Tibial nerve (tissue), 4 donors: ENCODE measurements at regions not wholly inside any gene's neighbourhood (a gene's known extent, or its start where the extent isn't known, plus 50 kb on each side); places are given as distances from the start of the nearest gene placed in this dataset. TPM values are rescaled to one million over a fixed set of nuclear protein-coding genes. Genes with fewer than 3 reads are reported as not detected.
"Not testable (repeated sequence)": the region's sequence is repeated elsewhere in the genome, so short reads cannot be mapped to it uniquely, and the experiment has no call there.

Experiments used
- DNase-seq, 2 donors: peaks; one replicate each; pipeline ENCODE4 v3.0.0-alpha.2; 2019; ENCODE audit warnings: low spot score in 2 of 2
- H3K27ac ChIP-seq, 4 donors: fragments of 200-600 bp; sonication (generic) in 3 of 4; one replicate each; pipeline ENCODE4 v1.5.1; 2017 to 2019; ENCODE audit warnings: mild to moderate bottlenecking in 1 of 4
- H3K27me3 ChIP-seq, 2 donors: fragments of 200-600 bp; sonication (generic) in 1 of 2; one replicate each; pipeline versions ENCODE4 v1.5.1 to v1.6.0; 2017 to 2019
- H3K36me3 ChIP-seq, 3 donors: fragments of 200-600 bp; sonication (generic); one replicate each; pipeline ENCODE4 v1.5.1; 2018 to 2019
- H3K4me1 ChIP-seq, 4 donors: fragments of 200-600 bp; sonication (generic) in 3 of 4; one replicate each; pipeline ENCODE4 v1.5.1; 2017 to 2019
- H3K4me3 ChIP-seq, 4 donors: fragments of 200-600 bp; sonication (generic) in 3 of 4; one replicate each; pipeline ENCODE4 v1.5.1; 2017 to 2019; ENCODE audit warnings: mild to moderate bottlenecking in 1 of 4, moderate library complexity in 1 of 4
- H3K9me3 ChIP-seq, 4 donors: fragments of 200-600 bp; sonication (generic) in 3 of 4; one replicate each; pipeline ENCODE4 v1.5.1; 2017 to 2019
- EP300 ChIP-seq, 2 donors: sonication (generic); formaldehyde crosslinking; IDR thresholded peaks; one replicate each; pipeline ENCODE4 v1.6.1; 2017; ENCODE audit warnings: antibody characterized with exemption in 2 of 2, mild to moderate bottlenecking in 1 of 2
- POLR2A ChIP-seq, 2 donors: fragments of 450-650 bp; IDR thresholded peaks; one replicate each; pipeline ENCODE4 v1.6.1; 2017; ENCODE audit warnings: antibody characterized with exemption in 2 of 2, mild to moderate bottlenecking in 2 of 2, moderate library complexity in 2 of 2
- WGBS, 2 donors: methylation state at CpG; one replicate each; pipeline ENCODE4 v1.1.5; 2018; 5-methylcytosine and 5-hydroxymethylcytosine counted together
- small RNA-seq: library from RNA; depleted of rRNA; stranded (forward); fragments of <200 nt; gene quantifications from one replicate; pipeline ENCODE3, GENCODE V24; 2016
- TF ChIP-seq, protein P1 (sequence below), 5 experiments: fragments of 200-600 bp in 3 of 5; fragments of 450-650 bp in 2 of 5; sonication (generic) in 3 of 5; IDR thresholded peaks; one replicate each; pipeline ENCODE4 v1.5.1; 2016 to 2019; ENCODE audit warnings: antibody characterized with exemption in 5 of 5, mild to moderate bottlenecking in 3 of 5, moderate library complexity in 2 of 5

DNA sequence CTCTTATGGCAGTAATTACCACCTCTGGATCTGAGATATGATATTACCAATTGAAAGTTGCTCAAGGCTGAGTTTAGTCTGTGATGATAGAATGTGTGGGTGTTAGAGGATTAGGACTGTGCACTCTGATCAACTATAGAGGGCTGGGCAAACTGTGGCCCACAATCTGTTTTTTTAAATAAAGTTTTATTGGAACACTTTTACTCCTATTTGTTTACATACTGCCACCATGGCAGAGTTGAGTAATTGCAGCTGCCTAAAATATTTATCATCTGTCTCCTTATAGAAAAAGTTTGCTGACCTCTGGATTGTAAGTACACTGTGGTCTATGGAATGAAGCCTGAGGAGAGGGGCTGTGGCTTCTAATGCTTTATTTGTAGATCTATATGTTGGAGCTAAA, 71.5 kb upstream of the N4BP1 start:
- Histone ChIP-seq H3K27ac (no peak overlapping the region), H3K4me3 (no peak overlapping the region), H3K36me3 (no peaks in the 10 kb centered on the region), H3K27me3 (no peaks in the 10 kb centered on the region), H3K9me3 (peaks cover 0 to 9% (median 0%) of the 10 kb centered on the region in 4 donors), H3K4me1 (no peaks in the 10 kb centered on the region)
- TF ChIP-seq POLR2A (IDR thresholded peaks at IDR 0.05) (no peak), EP300 (IDR thresholded peaks at IDR 0.05) (no peak)
- TF ChIP-seq, protein P1, sequence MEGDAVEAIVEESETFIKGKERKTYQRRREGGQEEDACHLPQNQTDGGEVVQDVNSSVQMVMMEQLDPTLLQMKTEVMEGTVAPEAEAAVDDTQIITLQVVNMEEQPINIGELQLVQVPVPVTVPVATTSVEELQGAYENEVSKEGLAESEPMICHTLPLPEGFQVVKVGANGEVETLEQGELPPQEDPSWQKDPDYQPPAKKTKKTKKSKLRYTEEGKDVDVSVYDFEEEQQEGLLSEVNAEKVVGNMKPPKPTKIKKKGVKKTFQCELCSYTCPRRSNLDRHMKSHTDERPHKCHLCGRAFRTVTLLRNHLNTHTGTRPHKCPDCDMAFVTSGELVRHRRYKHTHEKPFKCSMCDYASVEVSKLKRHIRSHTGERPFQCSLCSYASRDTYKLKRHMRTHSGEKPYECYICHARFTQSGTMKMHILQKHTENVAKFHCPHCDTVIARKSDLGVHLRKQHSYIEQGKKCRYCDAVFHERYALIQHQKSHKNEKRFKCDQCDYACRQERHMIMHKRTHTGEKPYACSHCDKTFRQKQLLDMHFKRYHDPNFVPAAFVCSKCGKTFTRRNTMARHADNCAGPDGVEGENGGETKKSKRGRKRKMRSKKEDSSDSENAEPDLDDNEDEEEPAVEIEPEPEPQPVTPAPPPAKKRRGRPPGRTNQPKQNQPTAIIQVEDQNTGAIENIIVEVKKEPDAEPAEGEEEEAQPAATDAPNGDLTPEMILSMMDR (IDR thresholded peaks at IDR 0.05): no peak
- DNase-seq: no peak

DNA sequence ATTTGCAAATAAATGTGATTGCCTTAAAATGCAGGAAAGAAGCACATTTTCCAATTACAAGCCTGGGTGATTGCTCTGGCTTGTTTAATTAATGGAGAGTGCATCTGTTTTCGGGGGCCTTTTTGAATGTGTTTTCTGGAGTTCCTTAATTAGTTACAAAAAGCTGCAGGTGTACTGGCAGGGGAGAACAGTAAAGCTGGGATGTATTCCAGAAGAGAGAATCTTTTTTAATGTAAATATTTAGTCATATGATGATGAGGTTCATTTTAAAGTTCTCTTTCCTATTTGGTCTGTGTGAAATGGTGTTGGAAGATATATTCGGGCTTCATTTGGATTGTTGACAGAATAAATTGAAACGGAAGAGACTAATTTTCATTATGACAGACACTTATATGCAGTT, 70.9 kb upstream of the N4BP1 start:
- Histone ChIP-seq H3K27ac (no peak overlapping the region), H3K4me3 (no peak overlapping the region), H3K9me3 (peaks cover 0 to 9% (median 0%) of the 10 kb centered on the region in 4 donors), H3K4me1 (no peaks in the 10 kb centered on the region), H3K27me3 (no peaks in the 10 kb centered on the region), H3K36me3 (no peaks in the 10 kb centered on the region)
- TF ChIP-seq, protein P1 (IDR thresholded peaks at IDR 0.05): no peak
- TF ChIP-seq EP300 (IDR thresholded peaks at IDR 0.05): no peak
- no peak for TF ChIP-seq POLR2A (IDR thresholded peaks at IDR 0.05)
- WGBS, 2 donors: 90 to 91% methylated on average over 3 of the region's 3 CpGs
- no peak for DNase-seq

DNA sequence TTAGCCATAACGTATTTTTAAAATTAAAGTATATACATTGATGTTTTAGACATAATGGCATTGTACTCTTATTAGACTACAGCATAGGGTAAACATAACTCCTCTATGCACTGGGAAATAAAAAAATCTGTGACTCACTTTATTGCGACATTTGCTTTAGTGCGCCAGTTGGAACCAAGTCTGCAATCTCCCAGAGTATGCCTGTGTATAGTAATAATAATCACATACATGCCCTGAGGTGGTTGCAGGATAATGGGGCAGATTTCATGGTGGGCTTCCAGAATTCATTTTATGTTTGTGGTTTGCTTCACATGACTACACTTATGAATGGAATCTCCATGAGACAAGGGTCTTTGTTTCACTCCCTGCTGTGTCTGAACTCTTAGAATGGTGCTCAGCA, 66.9 kb upstream of the N4BP1 start:
- 87 to 89% methylated on average over 3 of the region's 3 CpGs for WGBS, 2 donors
- no peak overlapping the region for H3K27ac ChIP-seq
- H3K4me1 ChIP-seq: no peaks in the 10 kb centered on the region
- H3K9me3 ChIP-seq: peaks cover 0 to 31% (median 0%) of the 10 kb centered on the region in 4 donors
- no peak for DNase-seq
- H3K4me3 ChIP-seq: no peak overlapping the region
- H3K36me3 ChIP-seq: no peaks in the 10 kb centered on the region
- H3K27me3 ChIP-seq: no peaks in the 10 kb centered on the region
- TF ChIP-seq, protein P1 (IDR thresholded peaks at IDR 0.05): no peak
- no peak for TF ChIP-seq EP300 (IDR thresholded peaks at IDR 0.05)
- no peak for TF ChIP-seq POLR2A (IDR thresholded peaks at IDR 0.05)

DNA sequence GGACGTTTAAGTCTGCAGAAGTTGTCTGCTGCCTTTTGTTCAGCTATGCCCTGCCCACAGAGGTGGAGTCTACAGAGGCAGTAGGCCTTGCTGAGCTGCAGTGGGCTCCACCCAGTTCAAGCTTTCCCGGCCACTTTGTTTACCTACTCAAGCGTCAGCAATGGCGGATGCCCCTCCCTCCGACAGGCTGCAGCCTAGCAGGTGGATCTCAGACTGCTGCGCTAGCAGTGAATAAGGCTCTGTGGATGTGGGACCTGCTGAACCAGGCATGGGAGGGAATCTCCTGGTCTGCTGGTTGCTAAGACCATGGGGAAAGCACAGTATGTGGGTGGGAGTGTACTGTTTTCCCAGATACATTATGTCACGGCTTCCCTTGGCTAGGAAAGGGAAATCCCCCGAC, 58.2 kb upstream of the N4BP1 start:
- H3K27ac ChIP-seq, H3K4me3 ChIP-seq, H3K27me3 ChIP-seq, H3K36me3 ChIP-seq, DNase-seq, H3K4me1 ChIP-seq: not testable (repeated sequence)
- peaks cover 0 to 16% (median 0%) of the 10 kb centered on the region in 4 donors for H3K9me3 ChIP-seq
- 65 to 71% methylated on average over 6 to 8 of the region's 8 CpGs for WGBS, 2 donors

DNA sequence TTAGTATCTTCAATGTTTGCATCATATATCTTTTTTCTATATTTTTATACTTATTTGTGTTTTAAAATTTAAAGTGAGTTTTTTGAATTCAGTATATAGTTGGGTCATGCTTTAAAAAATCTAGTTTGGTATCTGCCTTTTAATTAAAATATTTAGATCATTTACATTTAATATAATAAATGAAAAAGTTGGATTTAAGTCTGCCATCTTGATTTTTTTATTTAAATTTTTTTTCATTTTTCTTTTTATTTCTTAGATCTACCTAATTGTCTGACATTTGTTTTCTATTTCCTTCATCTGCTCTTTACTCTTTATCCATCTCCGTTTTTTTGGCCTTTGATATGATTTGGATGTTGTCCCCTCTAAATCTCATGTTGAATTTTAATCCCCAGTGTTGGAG, 50.0 kb upstream of the N4BP1 start:
- WGBS, 2 donors: 70 to 79% methylated on average over 1 of the region's 1 CpG
- no peak for DNase-seq
- Histone ChIP-seq H3K27ac (no peak overlapping the region), H3K36me3 (no peaks in the 10 kb centered on the region), H3K4me3 (no peak overlapping the region), H3K27me3 (no peaks in the 10 kb centered on the region), H3K4me1 (no peaks in the 10 kb centered on the region), H3K9me3 (peaks cover 4 to 68% (median 16%) of the 10 kb centered on the region in 4 donors)
- TF ChIP-seq EP300 (IDR thresholded peaks at IDR 0.05) (no peak), POLR2A (IDR thresholded peaks at IDR 0.05) (no peak)
- TF ChIP-seq, protein P1 (IDR thresholded peaks at IDR 0.05): no peak

Small RNA genes lying in the stretch of these regions (small RNA-seq; reads per million reads assigned to genes)
- gene AC023827.1 (not detected), gene MTND4LP25 (not detected), gene RNU6-257P (not detected)
